ENCODE measurements at regions not wholly inside any gene's neighbourhood (a gene's known extent, or its start where the extent isn't known, plus 50 kb on each side); places are given as distances from the start of the nearest gene placed in this dataset.

- FAIRE-seq = no peak
Measured at GRCh38 chr11:109046284-109046992, 375.6 kb upstream of the C11orf87 start.

More at GRCh38 chr11:109046284-109046992, 375.6 kb upstream of the C11orf87 start:
- no peak overlapping the region for H3K14ac ChIP-seq (ENCODE audit: insufficient read length)
- ChIA-PET POLR2A (ENCODE audit: partially characterized antibody) (no interaction called here), CTCF (ENCODE audit: partially characterized antibody) (interaction anchor here (1.0 to 1.3 kb wide), 2 partner anchors 9 to 25 kb away, joined by 3 read pairs; no protein-coding TSS in a partner anchor)
- no peaks in the 10 kb centered on the region for H4K20me1 ChIP-seq (replicated peaks in 1 of 2; ENCODE audit: control insufficient read depth in 1 of 2, insufficient read depth in 2 of 2, low read length in 2 of 2)
- H3K9me3 ChIP-seq (ENCODE audit: insufficient read depth in 2 of 2, low read depth in 1 of 2, low read length in 1 of 2) = no peaks in the 10 kb centered on the region
- H2AK5ac ChIP-seq (ENCODE audit: low read depth, low read length) = no peak overlapping the region
- no peak overlapping the region for H2BK20ac ChIP-seq (ENCODE audit: low read length)
- H3K27ac ChIP-seq (ENCODE audit: low read depth, low read length) = no peak overlapping the region
- H2BK12ac ChIP-seq (ENCODE audit: low read depth, low read length) = no peak overlapping the region
- H3K9ac ChIP-seq (replicated peaks in 1 of 4; ENCODE audit: extremely low read depth in 1 of 4, low read depth in 3 of 4, low read length in 3 of 4) = no peak overlapping the region
- H2BK120ac ChIP-seq (replicated peaks; ENCODE audit: low read depth, low read length) = no peak overlapping the region
- H2BK5ac ChIP-seq (ENCODE audit: low read depth, low read length) = no peak overlapping the region
- no peaks in the 10 kb centered on the region for H3K79me2 ChIP-seq (ENCODE audit: control insufficient read depth in 1 of 2, insufficient read depth in 2 of 2, low read length in 2 of 2)
- H3K18ac ChIP-seq (ENCODE audit: extremely low read depth, low read length) = no peak overlapping the region
- H3K23ac ChIP-seq (ENCODE audit: insufficient read length) = no peak overlapping the region
- DNase-seq (ENCODE audit: low read depth in 1 of 2, low spot score in 2 of 2) = no peak
- H3K23me2 ChIP-seq (ENCODE audit: low read depth, low read length) = no peaks in the 10 kb centered on the region
- H3K36me3 ChIP-seq (ENCODE audit: control insufficient read depth in 2 of 4, insufficient read depth in 4 of 4, low read length in 3 of 4) = no peaks in the 10 kb centered on the region
- H3K79me1 ChIP-seq (ENCODE audit: low read depth, low read length) = no peaks in the 10 kb centered on the region
- TF ChIP-seq JUND (IDR thresholded peaks at IDR 0.05; ENCODE audit: low read length) = no peak
- no peak for TF ChIP-seq GABPA (IDR thresholded peaks at IDR 0.05; ENCODE audit: borderline replicate concordance, insufficient read depth, low read length)
- TF ChIP-seq SUZ12 (IDR thresholded peaks at IDR 0.05; ENCODE audit: low read length) = no peak
- TF ChIP-seq SAP30 (IDR thresholded peaks at IDR 0.05; ENCODE audit: insufficient read depth, insufficient replicate concordance, low read length) = no peak
- peaks cover 0 to 2% (median 0%) of the 10 kb centered on the region in 4 experiments; a peak in 2 of 7 replicates for H3K4me1 ChIP-seq (replicated peaks in 1 of 4; ENCODE audit: control insufficient read depth in 3 of 4, insufficient read depth in 4 of 4, low read length in 3 of 4)
- H3K56ac ChIP-seq (replicated peaks; ENCODE audit: insufficient read length, low read depth, low read length) = no peak overlapping the region
- H3K27me3 ChIP-seq (replicated peaks in 1 of 4; ENCODE audit: control insufficient read depth in 3 of 4, extremely low read depth in 1 of 4, insufficient read depth in 3 of 4, low read length in 3 of 4) = no peaks in the 10 kb centered on the region
- no peak overlapping the region for H3K4me2 ChIP-seq (ENCODE audit: insufficient read depth in 1 of 2, low read depth in 2 of 2, low read length in 2 of 2)
- WGBS, 2 experiments (ENCODE audit: extremely low coverage in 1 of 2, insufficient coverage in 1 of 2, insufficient read length in 1 of 2, insufficient replicate concordance in 2 of 2, low coverage in 1 of 2, low lambda C conversion rate in 2 of 2, missing lambda C conversion rate in 1 of 2) = 76% methylated on average over 11 of the region's 11 CpGs; no CpG with 5 or more reads in 1 of the 2 experiments
- H3K4me3 ChIP-seq (ENCODE audit: extremely low read depth in 1 of 4, insufficient read depth in 2 of 4, low read depth in 3 of 4, low read length in 4 of 4) = no peak overlapping the region
- H4K5ac ChIP-seq (ENCODE audit: insufficient read length, low read depth, low read length) = no peak overlapping the region
- H2AFZ ChIP-seq (ENCODE audit: low read length) = no peak overlapping the region
- H4K8ac ChIP-seq (ENCODE audit: extremely low read depth, insufficient read depth, low read length) = no peak overlapping the region
- no peak overlapping the region for H4K91ac ChIP-seq (replicated peaks; ENCODE audit: insufficient read length, low read length)
- H3K4ac ChIP-seq (replicated peaks; ENCODE audit: insufficient read length, low read depth, low read length) = no peak overlapping the region
- no peak overlapping the region for H2BK15ac ChIP-seq (ENCODE audit: low read length)
